ENCODE measurements at regions not wholly inside any gene's neighbourhood (a gene's known extent, or its start where the extent isn't known, plus 50 kb on each side); places are given as distances from the start of the nearest gene placed in this dataset.
A peak's percentile ranks its signal among the peaks of the same experiment; 100 is the strongest.

DNA sequence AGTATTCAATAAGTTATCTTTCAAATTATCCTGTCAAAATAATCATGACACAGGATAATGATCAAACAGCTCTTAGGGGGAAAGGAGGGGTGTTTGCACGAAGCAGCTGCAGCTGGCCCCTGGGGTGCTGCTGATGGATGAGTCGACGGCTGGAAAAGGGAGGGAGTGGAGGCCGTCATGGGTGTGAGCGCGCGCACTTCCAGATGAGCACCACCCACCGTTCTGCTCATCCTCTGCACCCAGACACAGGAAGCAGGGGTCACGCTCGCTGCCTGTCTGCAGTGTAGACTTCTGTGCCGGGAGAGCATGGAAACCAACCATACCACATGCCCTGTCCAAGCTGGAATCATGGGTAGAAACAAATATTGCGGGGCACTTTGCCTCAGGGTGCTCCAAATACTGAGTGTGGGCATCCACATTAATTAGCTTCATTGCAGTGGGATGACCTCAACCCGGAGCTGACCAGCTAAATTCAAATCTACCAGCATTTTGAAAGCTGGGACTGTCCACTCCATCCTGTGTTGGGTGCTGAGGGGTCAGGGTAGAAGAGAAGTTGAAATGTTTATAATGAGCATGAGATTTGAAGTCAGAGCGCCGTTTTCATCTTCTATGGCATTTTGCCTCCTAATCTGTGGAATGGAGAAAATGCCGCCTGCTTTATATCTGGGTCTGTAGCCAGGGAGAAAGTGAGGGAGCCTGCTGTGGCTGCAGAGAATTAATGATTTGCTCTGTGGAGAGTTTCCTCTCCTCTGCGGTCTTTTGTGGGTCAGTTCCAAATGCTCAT is 802.4 kb downstream of the TBC1D22A start:
- DNase-seq = peak in 2 of 10 donors; percentile 33 to 59
- intact Hi-C loops (cut with DNase I) = no loop called here

DNA sequence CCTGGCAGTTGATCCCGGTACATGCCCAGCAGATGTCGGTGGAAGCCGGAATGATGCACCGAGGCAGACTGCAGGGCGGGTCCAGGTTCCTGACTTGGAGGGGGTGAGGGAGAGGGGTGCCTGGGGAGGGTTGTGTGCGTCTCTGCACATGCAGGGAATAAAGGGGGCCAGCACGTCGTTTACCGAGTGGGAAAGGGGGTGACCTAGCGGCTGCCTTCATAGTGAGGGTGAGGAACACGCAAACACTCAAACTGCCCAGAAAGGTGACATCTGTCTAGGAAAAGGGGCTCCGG is 801.7 kb downstream of the TBC1D22A start:
- peak in 2 of 10 donors; percentile 45 to 62 for DNase-seq
- intact Hi-C loops (cut with DNase I) = no loop called here

DNA sequence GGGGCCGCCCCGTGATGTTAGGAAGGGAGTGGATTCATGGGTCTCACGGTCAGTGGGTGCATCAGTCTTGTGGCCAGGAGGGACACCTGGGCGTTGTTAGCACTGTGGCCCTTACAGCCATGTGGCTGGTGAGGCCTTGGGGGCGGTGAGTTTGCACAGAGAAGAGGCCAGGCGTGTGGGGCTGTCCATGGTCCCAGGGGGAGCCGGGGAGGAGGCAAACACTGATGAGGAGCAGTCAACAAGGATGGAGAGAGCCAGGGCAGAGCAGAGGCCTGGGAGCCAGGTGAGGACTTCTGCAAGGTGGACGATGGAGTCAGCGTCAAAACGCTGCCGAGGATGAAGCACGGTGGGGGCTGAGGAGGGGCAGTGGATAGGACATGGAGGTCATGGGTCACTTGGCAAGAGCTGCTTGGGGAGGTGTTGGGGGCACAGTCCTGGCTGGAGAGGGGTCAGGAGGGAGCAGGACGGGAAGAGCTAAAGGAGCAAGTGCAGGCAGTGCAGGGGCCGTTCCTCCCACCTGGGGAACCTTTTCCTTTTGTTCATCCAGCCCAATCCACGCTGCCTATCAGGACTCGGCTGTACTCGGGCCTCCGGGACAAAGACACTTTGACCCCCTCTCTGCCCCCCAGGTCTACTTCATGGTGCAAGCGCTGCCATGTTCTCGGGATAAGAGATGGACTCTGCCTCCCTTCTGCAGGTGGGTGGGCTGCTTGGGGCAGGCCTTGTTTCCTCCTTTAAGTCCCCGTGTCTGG is 801.1 kb downstream of the TBC1D22A start:
- intact Hi-C loops (cut with DNase I) = no loop called here
- DNase-seq = peak in 2 of 10 donors; percentile 52 to 64

DNA sequence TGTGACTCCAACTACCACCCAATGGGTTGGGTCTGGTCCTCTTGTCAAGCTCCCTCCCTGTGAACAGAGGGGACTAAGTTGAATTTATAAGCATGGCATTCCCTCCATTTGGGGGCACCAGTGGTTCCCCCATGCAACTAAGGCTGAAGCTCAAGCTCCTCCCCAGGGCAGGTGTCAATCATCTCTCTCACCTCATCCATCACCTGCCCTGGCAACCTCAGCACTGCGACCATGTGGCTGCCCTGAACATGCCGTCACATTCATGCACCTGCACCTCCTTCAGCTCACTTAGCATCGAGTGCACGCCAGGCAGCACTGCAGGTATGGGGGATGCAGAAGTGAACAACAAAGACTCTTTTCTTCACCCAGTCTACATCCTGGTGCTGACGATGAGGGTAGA is 799.3 kb downstream of the TBC1D22A start:
- peak in 2 of 10 donors; percentile 7 to 49 for DNase-seq
- intact Hi-C loops (cut with DNase I) = no loop called here

DNA sequence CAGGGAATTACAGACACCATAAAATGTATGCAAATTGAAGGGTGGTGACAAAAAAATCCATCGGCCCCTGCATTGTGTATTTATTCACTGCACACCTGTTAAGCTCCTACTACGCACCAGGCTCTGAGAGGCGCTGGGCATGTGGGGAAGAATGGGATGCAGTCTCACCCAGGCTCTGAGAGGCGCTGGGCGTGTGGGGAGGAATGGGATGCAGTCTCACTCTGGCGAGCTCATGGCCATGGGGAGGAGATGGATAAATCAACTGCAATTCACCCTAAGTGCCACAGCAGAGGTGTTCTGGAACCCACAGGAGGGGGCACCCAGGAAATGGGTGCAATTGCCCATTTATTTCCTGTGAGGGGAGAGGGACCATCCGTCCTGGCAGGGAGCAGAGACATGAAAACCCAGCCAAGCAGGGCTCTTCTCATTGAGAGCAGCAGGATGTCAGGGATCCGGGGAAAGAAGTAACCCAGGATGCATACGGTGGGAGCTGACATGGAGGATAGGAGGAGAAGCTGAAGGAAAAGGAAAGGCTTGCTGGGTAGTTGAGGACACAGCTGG is 798.7 kb downstream of the TBC1D22A start:
- peak in 1 of 10 donors; percentile 12 for DNase-seq
- intact Hi-C loops (cut with DNase I) = no loop called here

DNA sequence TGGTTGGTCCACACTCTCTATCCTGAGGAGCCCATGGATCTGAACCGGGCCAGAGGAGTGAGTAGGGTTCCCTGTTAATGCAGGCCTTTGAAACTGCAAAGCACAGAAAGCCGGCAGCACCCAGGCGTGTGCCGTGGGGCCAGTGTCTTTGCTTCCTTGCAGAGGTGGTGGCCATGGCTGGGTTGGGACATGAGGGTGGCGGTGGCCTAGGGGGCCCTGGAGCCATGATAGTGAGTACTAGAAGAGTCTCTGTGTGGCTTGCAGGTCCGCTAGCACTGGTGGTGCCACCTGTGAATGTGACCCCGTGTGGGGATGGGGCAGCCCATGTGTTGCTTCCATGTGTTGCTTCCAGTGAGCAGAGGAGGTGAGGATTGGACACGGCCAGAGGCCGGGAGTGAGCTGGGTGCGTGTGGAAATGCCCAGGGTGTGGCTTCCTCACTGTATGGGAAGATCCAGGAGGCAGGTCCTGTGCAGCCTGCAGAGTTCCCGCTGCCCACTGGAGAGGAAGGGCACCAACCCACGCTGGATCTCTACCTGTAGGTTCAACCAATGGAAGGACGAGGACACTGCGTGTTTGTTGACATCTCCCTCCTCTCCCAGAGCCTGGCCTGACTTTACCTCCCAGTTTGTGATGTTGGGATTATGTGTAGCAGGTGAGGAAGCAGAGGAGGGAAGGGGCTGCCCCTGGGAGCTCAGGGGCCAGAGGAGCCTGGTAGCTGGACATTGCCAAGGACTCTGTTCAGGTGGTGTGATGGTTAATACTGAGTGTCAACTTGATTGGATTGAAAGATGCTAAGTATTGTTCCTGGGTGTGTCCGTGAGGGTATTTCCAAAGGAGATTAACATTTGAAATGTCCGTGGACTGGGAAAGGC is 796.6 kb downstream of the TBC1D22A start:
- peak in 2 of 10 donors; percentile 49 to 67 for DNase-seq
- intact Hi-C loops (cut with DNase I) = no loop called here

DNA sequence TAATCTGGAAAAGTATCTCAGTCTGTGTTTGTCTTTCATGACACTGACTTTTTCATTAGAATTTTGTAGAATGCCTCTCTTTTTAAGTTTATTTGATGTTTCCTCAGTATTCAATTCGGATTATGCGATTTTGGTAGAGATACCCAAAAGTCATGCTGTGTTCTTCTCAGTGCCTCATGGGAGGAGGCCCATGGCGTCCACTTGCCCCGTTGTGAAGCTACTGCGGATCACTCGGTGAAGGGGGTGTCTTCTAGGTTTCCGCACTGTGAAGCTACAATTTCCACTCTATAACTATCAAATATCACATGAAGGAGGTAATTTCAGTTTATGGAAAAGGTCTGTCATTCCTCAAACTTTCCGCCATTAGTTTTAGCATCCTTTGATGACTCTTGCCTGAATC is 794.0 kb downstream of the TBC1D22A start:
- peak in 2 of 10 donors; percentile 29 to 54 for DNase-seq
- intact Hi-C loops (cut with DNase I) = no loop called here

DNA sequence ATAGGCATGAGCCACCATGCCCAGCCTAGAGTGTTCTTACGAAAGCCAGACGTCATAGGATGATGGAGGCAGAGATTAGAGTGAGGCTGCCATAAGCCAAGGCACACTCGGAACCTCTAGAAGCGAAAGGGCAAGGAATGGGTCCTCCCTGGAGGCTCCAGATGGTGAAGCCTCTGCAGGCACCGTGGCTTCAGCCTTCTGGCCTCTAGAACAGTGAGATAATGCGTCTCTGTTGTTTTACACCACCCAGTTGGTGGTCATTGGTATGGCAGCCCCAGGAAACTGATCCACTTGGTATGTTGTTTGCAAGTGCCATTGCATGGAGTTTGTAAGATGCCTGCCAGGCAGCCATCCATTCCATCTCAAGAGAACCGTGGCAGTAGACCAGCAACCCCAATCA is 791.0 kb downstream of the TBC1D22A start:
- intact Hi-C loops (cut with DNase I) = no loop called here
- peak in 1 of 10 donors; percentile 28 for DNase-seq

DNA sequence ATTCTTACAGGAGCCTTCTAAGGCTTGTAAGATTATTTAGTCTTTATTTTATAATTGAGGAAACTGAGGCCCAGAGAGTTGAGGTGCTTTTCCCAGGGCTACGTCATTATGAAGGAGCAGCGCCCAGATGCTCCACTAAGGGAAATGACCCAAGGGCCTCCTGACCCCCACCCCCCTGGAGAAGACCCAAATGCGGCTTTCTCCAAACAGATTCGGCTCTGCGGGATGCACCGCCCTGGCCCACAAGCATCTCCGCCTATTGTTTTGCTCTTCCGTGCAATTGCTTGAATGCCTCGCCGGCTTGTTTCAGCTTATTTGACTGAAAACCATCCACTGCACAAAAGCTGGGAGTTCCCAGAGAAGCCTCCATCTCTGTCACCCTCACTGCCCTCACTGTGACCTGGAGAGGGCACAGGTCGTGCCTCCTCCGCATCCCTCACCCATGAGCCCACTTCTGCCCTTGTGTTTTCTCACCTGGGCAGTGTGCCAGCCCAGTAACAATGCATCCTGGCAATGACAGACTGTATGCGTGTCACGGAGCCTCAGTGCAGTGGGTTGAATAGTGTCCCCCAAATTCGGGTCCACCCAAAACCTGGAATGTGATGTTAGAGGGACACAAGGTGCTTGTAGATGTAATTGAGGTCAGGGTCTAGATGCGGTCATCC is 790.2 kb downstream of the TBC1D22A start:
- intact Hi-C loops (cut with DNase I) = no loop called here
- DNase-seq = peak in 1 of 10 donors; percentile 37

DNA sequence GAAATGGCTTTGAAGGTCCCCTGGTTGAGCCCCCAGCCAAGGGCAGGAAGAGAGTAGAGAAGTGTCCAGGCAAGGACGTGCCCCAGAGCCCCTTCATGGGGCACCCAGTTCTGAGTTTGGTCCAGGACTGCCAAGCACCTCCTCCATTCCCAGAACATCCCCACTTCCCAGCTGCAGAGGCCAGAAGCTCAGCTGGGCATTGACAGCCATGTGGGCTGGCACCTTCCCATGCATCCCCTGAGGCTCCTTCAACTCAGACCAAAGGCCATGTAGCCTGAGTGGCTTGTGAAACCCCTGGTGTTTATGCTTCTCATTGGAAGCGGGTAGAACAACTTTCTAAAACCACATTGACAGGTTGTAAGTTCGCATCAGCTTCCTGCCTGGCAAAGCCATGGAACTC is 789.6 kb downstream of the TBC1D22A start:
- DNase-seq = peak in 1 of 10 donors; percentile 29
- intact Hi-C loops (cut with DNase I) = no loop called here

DNA sequence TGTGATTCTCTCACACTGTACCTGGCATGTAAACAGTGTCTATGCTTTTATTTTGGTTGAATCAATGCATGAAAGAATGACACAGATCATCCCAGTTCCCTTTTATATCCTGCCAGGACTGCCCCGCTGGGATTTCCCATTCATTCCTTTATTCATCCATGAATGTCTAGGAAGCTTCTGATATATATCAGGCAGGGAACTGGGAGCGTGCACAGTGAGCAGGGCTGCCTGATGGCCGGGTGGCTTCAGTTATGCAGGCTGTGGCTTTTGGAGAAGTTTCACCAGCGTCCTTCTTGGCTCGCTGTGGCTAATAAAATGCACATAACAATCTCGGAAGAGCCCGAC is 789.0 kb downstream of the TBC1D22A start:
- intact Hi-C loops (cut with DNase I) = no loop called here
- peak in 1 of 10 donors; percentile 18 for DNase-seq

DNA sequence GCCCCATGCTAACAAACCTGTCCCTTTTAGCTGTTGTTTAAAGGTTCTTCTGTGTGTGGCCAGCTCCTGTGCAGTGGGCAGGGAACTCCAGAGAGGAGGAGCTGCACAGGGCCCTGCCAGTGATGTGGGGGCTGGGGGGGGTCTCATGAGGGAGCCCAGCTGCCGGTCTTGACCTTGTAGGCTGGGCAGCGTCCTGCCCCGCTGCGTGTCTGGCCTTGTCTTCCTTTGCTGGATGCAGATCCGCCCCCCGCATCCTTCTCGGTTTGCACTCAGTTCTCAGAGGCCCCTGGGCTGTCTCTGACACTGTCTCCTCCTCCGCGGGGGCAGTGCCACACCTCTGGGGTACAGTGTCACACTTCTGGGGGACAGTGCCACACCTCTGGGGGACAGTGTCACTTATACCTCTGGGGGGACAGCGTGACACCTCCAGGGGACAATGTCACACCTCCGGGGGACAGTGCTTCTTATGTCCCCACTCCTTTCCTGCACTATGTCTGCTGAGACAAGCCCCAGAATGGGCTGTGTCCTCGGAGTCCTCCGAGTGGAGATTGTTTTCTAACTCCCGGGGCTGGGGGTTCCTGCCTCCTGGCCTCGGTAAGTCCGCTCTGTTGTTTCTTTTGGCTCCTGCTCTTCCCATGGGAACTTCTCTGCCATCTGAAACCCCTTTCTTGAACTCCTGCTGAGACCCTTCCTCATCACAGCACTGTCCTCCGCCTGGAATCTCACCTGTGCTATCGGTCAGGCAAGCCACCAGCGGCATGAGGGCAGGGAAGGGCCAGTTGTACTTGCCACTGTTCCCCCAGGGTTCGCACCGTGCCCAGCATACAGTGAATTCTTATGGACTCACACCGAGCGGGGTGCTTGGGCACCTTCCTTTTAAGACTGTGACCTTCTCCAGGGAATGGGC is 788.3 kb downstream of the TBC1D22A start:
- intact Hi-C loops (cut with DNase I) = no loop called here
- peak in 3 of 10 donors; percentile 2 to 69 (median 62) for DNase-seq

DNA sequence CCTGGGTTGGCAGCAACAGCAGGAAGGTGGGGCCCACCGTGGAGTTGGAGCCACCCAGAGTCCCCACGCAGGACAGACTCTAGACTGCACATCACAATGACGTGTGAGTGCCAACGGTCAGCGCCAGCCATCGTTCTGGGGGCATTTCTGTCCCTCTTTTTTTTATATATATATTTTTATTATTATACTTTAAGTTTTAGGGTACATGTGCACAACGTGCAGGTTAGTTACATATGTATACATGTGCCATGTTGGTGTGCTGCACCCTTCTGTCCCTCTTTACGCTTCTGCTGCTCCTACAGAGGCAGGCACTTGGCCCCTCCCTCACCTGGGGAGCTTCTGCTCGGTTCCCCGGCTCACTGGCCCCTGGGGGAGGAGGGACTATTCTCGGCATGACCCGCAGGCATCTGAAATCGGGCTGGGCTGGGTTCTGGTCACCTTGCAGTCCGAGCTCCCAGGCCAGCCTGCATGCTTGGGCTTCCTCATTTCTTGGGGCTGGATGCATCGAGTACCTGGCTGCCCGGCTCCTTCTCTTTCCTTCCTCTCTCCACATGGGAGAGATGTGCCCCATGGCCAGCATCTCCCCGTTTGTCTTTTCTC is 787.4 kb downstream of the TBC1D22A start:
- DNase-seq = peak in 3 of 10 donors; percentile 3 to 82 (median 38)
- intact Hi-C loops (cut with DNase I) = no loop called here

DNA sequence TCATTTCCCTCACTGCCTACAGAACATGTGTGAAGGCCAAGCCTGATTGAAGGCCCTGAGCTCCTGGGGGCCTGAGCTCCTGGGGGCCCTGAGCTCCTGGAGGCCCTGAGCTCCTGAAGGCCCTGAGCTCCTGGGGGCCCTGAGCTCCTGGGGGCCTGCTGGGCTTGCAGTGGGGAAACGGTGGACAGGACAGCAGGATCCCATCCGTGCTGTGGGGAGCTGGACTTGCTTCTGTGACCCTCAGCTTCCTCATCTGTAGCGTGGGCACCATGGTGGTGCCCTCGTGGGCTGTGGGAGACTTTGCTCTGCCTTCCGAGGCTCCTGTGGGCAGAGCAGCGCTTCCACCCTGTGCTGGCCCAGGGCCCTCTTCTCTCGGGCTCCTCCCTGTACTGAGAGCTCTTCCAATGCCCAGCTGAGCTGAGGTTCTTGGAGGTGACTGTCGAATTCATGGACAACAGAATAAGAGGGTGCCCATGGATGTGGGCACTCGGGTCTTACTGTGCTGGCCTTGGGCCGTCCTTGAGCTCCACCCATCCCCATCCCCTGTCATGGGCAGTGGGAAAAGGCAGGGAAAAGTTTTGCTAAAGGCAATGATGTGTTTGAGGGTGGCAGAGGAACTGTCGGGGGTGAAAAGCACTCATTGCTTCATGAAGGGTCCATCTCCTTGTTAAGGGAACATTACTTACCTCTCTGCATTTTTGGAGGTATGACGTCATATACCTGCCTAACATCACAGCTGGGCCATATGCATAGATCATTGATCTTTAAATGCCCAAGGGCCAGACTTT is 786.7 kb downstream of the TBC1D22A start:
- intact Hi-C loops (cut with DNase I) = no loop called here
- peak in 2 of 10 donors; percentile 32 to 37 for DNase-seq

DNA sequence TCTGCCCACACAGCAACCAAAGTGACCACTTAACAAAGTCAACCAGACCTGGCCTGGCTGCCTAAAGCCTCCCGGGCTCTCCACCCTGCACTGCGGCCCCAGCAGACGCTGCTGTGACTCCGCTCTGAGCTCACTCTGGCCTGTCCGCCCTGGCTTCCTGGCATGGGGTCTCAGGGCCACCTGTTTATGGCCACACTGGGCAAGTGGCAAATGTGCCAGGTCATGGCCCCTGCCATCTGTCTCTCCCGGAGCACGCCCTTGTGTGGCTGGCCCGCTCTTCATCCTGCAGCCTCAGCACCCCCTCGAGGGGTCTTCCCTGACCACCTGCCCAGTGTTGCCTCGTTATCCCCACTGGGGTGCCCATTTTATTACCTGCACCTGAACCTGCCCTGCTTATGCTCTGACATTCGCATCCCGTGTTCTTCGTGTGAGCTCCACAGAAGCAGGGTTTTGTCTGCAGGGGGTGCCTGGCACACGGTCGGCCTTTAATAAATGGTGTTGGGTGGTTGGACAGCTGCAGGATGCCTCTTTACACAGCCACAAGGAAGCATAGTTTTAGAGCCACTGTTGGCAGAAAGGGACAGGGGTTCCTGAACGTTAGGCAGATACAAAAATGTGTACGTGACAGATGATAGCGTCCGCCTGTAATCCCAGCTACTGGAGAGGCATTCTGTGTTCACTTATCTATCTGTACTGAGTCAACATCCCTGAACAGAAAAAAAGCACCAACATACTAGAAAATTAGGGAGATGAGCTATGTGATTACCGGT is 785.6 kb downstream of the TBC1D22A start:
- peak in 2 of 10 donors; percentile 51 to 71 for DNase-seq
- intact Hi-C loops (cut with DNase I) = no loop called here

DNA sequence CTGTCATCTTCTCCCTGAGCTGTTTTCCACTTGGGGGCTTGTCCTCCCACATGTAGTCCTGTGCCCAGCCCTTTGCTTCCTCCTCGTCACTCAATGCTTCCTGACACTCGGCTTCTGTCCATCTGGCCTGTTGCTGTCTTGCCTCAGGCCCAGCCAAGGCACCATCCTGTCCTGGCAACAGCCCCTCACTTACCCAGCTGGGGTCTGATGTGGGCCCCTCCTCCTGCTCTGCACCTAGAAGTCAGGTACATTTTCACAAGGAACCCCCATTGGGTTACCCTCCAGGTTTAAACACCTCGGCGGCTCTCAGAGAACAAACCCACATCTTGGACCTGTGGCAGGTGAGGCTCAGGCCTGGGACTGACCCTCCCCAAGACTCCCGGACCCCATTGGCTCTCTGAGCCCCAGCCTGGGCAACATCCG is 784.8 kb downstream of the TBC1D22A start:
- intact Hi-C loops (cut with DNase I) = no loop called here
- peak in 2 of 10 donors; percentile 41 to 43 for DNase-seq

DNA sequence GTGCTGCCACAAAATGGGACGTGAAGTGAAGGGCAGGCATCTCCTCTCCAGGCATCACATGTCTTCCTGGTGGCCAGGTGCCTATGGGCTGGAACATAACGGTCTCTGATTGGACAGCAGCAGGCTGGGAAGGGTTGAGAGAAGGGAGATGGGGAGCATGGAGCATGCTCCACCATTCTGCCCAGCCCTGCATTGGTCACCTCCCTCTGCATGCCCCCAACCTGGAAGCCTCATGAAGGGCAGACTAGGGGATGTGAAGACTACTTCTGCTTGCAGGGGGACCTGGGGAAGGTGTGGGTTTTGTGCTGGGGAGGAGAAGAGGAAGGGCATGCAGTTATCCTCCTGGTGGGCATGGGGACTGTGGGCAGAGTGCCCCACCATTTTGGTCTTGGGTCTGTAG is 782.2 kb downstream of the TBC1D22A start:
- DNase-seq = peak in 2 of 10 donors; percentile 23 to 24
- intact Hi-C loops (cut with DNase I) = no loop called here

Data from posterior cingulate gyrus (tissue), 11 donors.